ENCODE measurements at regions not wholly inside any gene's neighbourhood (a gene's known extent, or its start where the extent isn't known, plus 50 kb on each side); places are given as distances from the start of the nearest gene placed in this dataset.
"Not testable (repeated sequence)": the region's sequence is repeated elsewhere in the genome, so short reads cannot be mapped to it uniquely, and the experiment has no call there.

- no peak for DNase-seq (ENCODE audit: low spot score)
These were observed 330.3 kb upstream of the THBS1 start for GRCh38 chr15:39250460-39251186.

DNA sequence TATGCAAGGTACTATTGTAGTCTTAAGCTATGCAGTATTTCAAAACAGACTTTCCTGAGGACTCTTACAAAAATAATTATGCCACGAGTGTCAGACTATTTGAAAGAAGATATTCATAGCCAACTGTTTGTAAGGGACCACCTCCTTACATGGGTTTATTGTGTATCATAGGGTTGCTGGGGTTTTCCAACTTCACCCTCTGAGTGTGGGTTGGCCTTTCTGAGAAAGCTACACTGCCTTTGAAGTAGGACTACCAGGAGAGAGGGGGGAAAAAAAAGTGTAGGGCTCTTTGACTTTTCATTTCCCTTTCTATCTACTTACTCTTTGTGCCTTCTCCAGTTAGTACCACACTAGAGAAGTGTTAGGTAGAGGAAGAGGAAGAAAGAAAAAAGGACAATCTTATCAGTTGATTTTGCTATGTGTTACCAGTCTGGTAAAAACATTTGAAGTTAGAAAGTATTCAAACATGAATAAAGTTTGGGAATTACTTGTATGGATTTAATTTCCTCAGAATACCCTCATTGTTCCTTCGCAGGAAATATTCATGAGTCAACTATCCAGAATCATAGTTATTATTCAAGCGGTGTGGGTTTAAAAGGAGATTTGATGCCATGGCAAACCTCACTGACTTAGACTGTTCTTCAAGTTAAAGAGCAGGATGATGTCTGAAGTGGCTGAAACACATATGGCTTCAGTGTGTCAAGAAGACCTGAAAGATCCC, 329.3 kb upstream of the THBS1 start:
- no peak for DNase-seq (ENCODE audit: low spot score)

- no peak for DNase-seq (ENCODE audit: low spot score)
These were observed 328.8 kb upstream of the THBS1 start for GRCh38 chr15:39252134-39252470.

GRCh38 chr15:39253552-39253951, 327.3 kb upstream of the THBS1 start:
- DNase-seq (ENCODE audit: low spot score): no peak

DNA sequence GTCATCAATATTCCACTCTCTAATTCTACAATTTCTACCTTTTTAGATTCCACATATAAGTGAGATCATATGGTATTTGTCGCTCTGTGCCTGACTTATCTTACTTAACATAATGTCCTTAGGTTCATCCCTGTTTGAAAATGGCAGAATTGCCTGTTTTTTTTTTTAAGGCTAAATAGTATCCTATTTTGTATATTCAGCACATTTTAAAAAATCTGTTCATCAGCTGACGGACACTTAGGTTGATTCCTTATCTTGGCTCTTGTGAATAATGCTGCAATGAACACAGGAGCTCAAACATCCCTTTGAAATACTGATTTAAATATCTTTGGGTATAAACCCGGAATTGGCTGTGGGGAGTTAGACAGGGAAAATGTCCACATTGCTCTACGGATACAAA, 326.7 kb upstream of the THBS1 start:
- DNase-seq (ENCODE audit: low spot score): no peak

DNA sequence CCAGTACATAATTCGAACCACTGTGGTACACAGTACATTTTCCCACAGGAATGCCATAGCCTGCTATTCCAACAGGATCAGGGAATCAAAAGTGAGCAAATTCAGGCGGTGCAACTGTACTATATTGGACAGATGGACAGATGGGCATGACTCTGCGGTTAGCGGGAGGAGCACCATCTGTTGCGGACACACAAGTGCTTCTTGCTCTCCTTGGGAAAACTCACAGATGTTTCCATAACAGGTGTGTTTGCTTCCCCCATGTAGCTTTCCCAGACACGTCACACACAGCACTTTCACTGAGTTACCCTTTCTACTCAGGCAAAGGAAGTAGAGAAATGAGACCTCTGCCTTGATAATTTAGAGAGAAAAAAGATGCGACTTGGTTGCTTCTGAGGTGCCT, 325.1 kb upstream of the THBS1 start:
- DNase-seq (ENCODE audit: low spot score): no peak

- DNase-seq (ENCODE audit: low spot score): no peak
These were observed 320.5 kb upstream of the THBS1 start for GRCh38 chr15:39260391-39260790.

GRCh38 chr15:39260791-39261190, 320.1 kb upstream of the THBS1 start:
- no peak for DNase-seq (ENCODE audit: low spot score)

- DNase-seq (ENCODE audit: low spot score): not testable (repeated sequence)
These were observed 319.3 kb upstream of the THBS1 start for GRCh38 chr15:39261397-39262183.

DNA sequence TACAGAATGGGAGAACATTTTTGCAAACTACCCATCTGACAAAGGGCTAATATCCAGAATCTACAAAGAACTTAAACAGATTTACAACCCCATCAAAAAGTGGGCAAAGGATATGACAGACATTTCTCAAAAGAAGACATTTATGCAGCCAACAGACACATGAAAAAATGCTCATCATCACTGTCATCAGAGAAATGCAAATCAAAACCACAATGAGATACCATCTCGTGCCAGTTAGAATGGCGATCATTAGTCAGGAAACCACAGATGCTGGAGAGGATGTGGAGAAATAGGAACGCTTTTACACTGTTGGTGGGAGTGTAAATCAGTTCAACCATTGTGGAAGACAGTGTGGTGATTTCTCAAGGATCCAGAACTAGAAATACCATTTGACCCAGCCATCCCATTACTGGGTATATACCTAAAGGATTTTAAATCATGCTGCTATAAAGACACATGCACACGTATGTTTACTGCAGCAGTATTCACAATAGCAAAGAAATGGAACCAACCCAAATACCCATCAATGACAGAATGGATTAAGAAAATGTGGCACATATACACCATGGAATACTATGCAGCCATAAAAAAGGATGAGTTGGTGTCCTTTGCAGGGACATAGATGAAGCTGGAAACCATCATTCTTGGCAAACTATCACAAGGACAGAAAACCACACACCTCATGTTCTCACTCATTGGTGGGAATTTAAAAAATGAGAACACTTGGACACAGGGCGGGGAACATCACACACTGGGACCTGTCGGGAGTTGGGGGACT, 317.7 kb upstream of the THBS1 start:
- DNase-seq (ENCODE audit: low spot score): not testable (repeated sequence)

DNA sequence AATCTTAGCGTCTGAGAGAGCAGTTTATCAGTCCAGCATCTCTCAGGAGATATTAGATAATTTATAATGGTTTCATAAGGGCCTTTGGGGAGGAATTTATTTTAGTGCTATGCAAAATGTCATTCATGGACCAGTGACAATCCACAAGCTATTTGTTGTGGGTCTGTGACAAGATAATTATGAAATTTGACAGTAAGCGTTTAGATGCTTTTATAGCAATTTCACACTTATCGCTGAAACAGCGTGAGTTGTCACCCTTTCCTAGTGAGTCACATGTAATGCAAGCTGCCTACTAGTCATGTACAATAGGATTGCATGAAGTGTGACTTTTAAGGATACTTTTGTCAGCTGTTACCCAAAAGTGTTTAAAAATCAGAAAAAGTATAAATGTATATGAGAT, 315.6 kb upstream of the THBS1 start:
- DNase-seq (ENCODE audit: low spot score): no peak

DNA sequence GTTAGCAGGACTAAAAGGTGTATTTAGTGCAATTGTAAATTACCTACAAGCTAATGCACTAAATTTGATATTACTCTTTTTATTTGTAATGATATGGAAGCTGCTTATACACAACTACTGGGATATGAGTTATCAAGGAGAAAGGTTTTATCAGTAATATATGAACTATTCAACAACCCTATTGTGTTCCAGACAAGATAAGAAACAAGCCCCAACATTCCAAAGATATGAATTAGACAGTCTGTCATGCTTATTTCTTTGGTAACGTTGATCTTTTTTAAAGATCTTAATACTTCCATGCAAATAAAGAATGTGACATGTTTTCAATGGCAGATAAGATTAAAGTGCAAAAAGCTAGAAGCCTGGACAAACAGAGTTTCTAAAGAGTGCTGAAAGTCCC, 314.0 kb upstream of the THBS1 start:
- DNase-seq (ENCODE audit: low spot score): no peak

DNA sequence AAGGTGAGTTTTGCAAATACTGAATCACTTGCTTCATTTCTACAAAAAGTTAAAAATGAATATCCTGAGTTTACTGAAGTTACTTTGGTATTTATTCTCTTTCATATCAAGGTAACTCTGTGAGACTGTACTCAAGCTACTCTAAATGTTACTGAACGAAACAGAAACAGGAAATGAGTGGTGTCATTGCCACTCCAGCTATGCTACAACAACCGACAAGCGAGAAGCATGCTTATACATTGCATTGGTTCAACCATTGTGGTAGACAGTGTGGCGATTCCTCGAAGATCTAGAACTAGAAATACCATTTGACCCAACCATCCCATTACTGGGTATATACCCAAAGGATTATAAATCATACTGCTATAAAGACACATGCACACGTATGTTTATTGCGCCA, 313.2 kb upstream of the THBS1 start:
- DNase-seq (ENCODE audit: low spot score): no peak

- DNase-seq (ENCODE audit: low spot score): no peak
These were observed 311.5 kb upstream of the THBS1 start for GRCh38 chr15:39269352-39269751.

GRCh38 chr15:39269821-39270220, 311.1 kb upstream of the THBS1 start:
- DNase-seq (ENCODE audit: low spot score): no peak

GRCh38 chr15:39270221-39270855, 310.5 kb upstream of the THBS1 start:
- no peak for DNase-seq (ENCODE audit: low spot score)

- no peak for DNase-seq (ENCODE audit: low spot score)
These were observed 309.9 kb upstream of the THBS1 start for GRCh38 chr15:39270934-39271333.

DNA sequence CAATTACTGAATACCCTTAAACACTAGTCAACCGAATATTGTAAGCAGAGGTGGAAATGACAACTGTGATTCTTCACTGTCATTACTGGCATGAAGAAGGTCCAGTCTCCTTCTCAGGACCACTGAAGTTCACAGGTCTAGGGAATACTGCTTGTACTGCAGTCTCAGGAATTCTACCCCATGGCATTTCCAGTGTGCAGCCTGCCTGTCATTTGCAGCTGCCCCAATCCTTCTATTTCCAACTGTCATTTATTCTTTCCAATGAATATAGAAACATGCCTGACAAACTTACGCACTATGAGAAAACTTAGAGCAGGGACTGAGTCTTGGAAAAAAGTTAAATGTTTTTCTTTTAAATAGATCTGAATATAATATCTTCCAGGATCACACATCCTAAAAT, 308.0 kb upstream of the THBS1 start:
- DNase-seq (ENCODE audit: low spot score): no peak

DNA sequence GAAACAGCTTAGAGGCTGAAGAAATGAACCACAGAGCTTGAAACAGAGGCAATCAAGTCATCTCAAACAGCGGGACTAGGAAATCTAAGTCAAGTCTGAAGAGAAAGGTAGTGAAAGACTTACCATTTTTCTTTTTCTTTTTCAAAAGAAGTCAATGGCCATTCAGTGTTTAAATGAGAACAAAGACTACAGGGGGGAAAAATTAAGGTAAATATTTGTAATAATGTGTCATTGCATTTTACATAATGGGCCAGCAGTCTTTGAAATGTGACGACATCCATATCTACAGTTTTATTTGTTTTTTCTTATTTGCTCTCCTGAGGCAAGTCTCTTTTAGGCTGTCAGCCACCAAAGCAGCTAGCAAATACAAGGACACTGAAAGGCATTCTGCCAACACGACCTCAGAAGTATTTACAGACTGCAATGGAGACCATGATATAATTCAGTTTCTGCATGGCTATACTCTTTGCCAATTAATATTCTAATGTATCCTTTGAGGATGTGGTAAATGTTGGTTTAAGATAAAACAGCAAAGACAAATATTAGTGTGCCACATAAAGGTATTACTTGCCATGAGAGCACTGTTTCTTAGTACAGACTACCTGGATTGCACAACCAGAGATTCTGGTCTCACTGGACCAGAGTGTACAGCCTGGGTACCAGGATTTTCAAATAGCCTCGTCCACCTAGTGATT, 307.0 kb upstream of the THBS1 start:
- DNase-seq (ENCODE audit: low spot score): no peak

GRCh38 chr15:39275066-39275465, 305.8 kb upstream of the THBS1 start:
- no peak for DNase-seq (ENCODE audit: low spot score)

GRCh38 chr15:39279311-39279710, 301.6 kb upstream of the THBS1 start:
- DNase-seq (ENCODE audit: low spot score): no peak
